DMS53 (cell line): ENCODE measurements at regions not wholly inside any gene's neighbourhood (a gene's known extent, or its start where the extent isn't known, plus 50 kb on each side); places are given as distances from the start of the nearest gene placed in this dataset.
"Not testable (repeated sequence)": the region's sequence is repeated elsewhere in the genome, so short reads cannot be mapped to it uniquely, and the experiment has no call there.

ENCODE experiments used
- DNase-seq: peaks from one replicate; lab custom pipeline; 2025; lab: John Stamatoyannopoulos, UW

DNA sequence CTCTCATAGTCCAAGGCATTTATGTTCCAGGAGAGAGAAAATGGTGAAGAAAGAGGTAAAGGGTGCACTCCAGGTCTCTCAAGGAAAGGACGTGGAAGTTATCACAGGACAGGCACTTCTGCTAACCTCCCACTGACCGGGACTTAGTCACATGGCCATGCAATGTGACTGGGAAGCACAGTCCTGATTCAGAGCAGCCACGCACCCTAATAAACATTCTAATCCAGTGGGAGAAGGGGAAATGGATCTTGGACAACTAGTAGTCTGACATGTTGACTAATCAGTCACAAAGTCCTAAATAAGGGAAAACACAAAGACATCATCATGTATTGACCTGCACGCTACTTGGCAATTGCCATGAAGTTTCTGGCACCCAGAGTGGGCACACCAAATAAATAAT, 417.5 kb upstream of the ZMIZ1 start:
- DNase-seq: no peak

GRCh38 chr10:78653555-78653954, 415.2 kb upstream of the ZMIZ1 start:
- DNase-seq: no peak

GRCh38 chr10:78654047-78654590, 414.6 kb upstream of the ZMIZ1 start:
- no peak for DNase-seq

DNA sequence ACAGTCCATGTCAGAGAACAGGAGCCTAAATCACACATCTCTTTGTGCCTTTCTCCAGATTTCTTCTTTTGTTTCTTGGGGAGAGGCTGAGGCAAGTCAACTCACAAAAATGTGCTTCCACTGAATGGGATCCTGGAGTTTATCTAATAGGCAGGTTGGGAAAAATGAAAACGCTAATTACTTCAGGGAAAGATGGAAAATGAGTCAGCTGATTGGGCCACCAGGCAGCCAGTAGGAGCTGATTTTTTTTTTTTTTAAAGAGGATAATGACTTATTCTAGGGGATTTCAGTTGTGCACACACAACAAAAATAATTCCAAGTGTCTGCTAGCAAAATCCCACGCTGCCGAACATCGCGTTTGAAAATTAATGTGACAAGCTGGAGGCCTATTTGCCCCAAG, 412.8 kb upstream of the ZMIZ1 start:
- no peak for DNase-seq

DNA sequence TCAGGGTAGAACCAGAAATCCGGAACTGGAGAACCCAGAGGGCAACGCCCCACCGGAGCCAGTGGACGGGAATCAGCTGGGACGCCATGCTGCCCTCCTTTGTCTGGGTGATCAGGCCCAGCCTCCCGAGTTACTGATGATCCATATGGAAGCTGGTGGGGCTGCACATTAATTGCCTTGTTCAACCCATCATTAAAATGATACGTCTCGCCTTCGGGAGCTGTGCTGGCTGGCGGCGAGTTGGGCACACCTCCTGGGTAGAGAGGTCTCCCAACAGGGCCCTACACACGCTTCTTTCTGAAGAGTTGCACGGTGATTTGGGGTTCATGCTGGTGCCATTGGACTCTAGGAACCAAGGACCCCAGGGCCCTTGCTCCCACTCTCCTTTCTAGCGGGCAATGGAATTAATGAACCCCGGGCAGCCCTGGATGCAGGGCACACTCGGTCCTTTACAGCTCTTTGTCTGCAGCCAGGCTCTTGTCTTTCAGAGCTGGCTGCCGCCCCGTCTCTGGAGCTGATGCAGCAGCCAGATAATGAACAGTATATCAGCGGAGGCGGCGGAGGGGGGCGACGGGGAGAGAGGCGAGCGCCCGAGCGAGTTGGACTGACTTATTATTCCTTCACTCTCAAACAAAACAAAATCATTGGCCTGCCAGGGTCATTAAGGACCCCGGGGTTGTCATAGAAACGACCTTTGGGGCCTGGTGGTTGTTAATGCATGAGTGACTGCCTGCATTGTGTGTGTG, 412.2 kb upstream of the ZMIZ1 start:
- no peak for DNase-seq

DNA sequence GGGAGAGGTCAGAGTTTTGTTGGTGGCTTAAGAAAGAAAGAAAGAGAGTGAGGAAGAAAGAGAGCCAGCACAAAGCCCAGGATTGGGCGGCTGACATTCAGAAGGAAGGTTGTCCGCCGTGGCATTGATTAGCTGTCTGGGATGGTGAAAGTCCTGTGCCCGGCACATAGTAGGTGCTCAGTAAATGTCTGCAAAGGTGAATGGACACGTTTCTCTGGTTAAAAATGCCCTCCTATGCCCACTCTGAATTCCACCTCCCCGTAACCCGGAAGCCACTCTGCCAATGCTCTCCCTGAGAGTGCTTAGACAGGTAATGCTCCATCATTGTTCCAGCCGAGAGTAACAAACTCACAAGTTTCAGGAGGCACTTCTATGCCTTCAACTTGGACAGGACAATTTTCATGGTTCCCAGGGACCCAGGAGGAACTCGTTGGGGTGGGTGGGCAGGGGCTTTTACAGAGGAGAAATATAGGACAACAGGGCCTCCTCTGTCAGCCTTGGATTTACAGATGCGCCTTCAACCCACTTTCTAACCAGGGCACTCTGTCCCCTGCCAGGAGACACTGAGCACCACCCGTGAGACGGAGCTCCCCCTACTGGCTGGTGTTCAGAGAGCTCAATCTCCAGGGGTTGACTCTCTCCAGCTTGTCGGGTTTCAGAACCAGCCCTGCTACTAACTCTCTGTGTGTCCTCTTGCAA, 411.5 kb upstream of the ZMIZ1 start:
- peak; percentile 93 for DNase-seq

DNA sequence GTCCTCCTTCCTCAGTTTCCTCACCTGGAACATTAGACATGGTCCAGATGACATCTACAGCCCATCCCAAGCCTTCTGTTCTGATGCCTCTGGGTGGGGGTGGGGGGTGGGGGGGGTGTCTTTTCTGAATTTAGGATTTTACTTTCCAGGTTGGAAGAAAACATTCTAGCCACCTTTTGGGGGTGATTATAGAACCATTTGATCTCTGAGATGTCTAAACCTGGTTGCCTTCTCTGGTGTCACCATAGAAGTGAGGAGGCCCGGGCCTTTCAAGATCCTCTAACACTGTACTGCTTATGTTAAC, 411.0 kb upstream of the ZMIZ1 start:
- DNase-seq: no peak

DNA sequence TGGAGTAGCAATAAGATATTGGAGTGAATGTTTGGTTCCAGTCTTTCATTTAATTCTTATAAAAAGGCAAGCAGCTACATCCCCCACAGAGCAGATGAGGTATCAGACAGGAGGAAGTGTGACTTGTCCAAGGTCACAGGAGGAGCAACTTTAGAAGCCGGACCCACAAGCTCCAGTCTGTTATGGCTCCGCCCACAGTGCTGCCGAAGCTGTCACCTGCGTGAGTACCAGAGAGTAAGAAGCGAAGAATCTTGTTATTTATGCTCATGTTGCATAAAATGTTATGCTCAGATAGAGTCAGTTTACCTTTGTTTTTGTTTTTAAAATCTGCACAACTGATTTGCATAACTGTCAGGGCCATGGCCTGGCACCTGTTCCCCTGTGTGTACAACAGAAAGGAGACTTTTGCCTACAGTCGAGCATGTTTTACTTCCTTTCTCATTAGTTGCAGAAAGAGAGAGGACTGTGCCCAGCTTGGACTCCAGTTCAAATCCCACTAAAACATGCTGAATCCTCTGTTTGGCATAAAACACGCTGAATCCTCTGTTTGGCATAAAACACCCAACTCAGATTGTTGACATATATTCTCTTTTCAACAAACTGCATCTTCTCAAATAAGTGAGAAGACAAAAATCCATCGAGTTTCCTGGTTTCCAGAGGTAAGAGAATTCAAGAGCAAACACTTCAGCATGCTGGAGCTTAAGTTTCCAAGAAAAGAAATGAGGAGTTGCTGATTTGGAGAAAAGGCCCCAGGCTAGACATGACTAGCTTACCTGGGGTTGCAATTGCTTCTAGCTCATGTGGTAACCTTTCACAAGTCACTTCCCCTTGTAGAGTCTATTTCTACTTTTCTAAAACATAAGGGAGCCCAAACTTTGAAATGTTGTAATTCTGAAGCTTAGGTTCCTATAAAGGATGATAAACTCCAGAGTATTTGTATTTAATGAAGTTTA, 409.8 kb upstream of the ZMIZ1 start:
- peak; percentile 29 for DNase-seq

GRCh38 chr10:78659598-78659967, 409.2 kb upstream of the ZMIZ1 start:
- no peak for DNase-seq

DNA sequence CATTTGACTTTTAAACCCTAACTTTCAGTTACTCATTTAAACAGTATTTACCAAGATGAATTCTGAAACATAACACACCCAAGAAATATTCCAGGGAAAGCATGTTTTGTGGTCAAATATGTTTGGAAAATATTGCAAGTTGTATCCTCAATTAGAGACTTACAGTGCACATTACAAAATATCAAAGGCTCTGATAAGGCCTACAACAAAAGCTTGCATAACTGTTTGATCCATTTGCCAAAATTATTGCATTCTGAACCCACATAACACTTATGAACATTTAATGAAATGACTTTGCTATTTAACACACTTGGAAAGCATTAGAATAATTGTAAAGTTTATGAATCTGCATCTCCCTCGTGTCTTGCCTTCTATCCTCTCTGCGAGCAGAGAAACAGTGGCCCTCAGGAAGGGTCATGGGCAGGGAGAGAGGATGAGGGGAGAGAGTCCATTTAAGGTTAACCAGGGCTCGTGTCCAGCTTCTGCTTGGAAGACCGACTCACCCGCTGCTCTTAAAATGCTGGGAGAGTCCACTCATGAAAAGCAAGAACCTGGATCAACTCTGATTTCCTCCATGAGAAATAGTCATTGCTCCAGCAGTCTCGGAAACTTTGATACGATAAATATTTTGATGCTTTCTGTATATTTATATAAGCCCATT, 408.2 kb upstream of the ZMIZ1 start:
- DNase-seq: no peak

GRCh38 chr10:78663721-78664120, 405.0 kb upstream of the ZMIZ1 start:
- no peak for DNase-seq

- DNase-seq: peak; percentile 75
These were observed 403.7 kb upstream of the ZMIZ1 start for GRCh38 chr10:78664929-78665553.

- DNase-seq: no peak
These were observed 395.8 kb upstream of the ZMIZ1 start for GRCh38 chr10:78672918-78673317.

DNA sequence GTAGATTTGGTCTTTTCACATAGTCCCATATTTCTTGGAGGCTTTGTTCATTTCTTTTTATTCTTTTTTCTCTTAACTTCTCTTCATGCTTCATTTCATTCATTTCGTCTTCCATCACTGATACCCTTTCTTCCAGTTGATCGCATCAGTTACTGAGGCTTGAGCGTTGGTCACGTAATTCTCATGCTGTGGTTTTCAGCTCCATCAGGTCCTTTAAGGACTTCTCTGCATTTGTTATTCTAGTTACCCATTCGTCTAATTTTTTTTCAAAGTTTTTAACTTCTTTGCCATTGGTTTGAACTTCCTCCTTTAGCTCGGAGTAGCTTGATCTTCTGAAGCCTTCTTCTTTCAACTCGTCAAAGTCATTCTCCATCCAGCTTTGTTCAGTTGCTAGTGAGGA, 387.6 kb upstream of the ZMIZ1 start:
- not testable (repeated sequence) for DNase-seq

- DNase-seq: peak; percentile 47
These were observed 386.8 kb upstream of the ZMIZ1 start for GRCh38 chr10:78681986-78682385.

DNA sequence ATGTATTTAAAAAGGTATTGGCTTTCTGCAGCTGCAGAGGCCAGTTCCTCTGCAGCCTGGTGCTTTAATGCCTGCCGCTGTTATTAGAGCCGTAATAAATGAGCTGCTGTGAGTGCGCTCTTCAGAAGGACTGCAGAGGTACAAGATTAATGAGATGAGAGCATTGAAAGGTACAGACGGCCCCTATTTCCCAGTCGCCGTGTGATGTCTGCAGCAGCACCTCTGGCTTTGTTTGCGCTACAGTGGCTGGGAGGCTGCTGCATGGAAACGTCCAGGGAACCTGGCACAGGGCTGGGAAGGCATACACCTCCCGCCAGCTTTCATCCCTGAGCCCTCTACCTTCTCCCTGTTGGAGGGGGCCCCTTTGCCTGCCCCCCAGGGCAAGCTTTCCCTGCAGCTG, 383.8 kb upstream of the ZMIZ1 start:
- no peak for DNase-seq

DNA sequence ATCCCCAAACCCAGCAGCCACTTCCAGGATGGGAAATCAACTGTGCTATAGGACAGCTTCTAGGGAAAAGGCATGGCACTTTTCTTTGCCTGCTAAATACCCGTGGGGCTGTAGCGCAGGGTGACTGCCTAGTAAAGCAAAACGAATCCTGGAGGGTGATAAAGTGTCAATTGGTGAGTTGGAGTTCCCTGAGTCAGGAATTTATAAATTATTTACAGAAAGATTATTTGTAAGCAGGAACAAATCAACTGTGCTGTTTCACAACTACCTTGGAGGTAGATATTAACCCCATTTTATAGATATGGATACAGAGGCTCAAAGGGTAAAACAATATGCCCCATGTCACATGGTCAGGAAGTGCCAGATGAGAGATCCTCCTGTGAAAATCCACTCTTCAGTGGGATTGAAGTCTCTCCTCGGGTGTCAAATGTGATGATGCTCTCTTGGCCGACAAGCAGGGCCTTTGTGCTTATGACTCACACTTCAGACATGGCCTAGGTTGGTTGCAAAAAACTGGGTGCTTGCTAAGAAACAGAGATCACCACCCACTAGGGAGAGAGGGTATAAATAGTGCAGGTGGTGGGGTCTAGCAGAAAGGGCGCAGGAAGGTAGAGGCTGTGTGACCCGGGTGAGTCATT, 383.2 kb upstream of the ZMIZ1 start:
- no peak for DNase-seq

GRCh38 chr10:78686444-78687060, 382.2 kb upstream of the ZMIZ1 start:
- no peak for DNase-seq

DNA sequence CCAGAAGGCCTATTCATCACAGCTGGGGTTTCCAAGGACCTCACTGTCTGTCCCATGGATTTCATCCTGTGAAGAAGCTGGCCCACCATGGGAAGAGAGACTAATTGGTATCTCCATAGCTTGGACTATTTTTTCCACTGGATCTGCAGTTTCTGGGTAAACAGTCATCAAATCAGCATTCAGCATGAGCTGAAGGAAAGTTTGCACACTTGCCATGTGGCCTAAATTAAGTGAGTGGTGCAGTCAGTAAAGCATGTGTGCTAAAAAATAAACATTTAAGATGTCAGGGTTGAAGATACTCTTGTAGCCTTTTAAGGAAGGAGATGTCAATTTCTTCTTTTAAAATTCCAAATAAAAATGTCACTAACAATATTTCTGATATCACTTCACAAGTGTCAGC, 381.1 kb upstream of the ZMIZ1 start:
- DNase-seq: no peak

DNA sequence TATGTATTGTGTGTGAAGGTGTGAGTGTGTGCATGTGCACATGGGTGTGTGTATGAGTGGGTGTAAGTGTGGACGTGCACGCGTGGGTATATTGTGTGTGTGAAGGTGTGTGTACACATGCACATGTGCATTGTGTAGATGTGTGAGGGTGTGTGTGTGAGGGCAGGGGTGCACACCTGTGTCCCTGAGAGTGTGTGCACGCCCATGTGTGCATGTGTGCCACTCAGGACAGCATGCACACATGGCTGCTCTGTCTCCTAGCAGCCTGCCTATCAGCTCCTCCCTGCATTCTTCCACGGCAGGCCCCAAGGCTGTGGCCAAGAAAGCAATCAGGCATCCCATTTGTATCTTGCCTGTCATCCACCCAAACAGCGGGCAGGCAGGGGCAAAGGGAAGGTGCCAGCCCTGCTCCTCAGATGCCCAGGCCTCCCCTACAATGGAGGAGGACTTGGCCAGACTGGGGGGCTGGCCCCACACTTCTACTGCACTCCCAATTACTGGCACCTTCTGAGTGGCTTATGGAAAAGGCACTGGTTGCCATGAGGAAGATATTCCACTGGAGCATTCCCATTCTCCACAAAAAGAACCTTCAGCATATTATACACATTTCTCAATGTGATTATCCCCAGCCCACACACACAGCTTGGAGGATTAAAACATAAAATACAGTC, 380.4 kb upstream of the ZMIZ1 start:
- DNase-seq: no peak
